Stimulated activated CD8-positive, alpha-beta memory T cell treated with anti-CD3 and anti-CD28 coated beads, Interleukin-12 subunit alpha, Interleukin-12 subunit beta, amount 100 ng/mL, for 4 hours (primary cell): ENCODE measurements at regions not wholly inside any gene's neighbourhood (a gene's known extent, or its start where the extent isn't known, plus 50 kb on each side); places are given as distances from the start of the nearest gene placed in this dataset.

Source experiments
- DNase-seq: peaks from one replicate; pipeline ENCODE4 v3.0.0-alpha.2; 2020; ENCODE audit warnings: low read depth

DNA sequence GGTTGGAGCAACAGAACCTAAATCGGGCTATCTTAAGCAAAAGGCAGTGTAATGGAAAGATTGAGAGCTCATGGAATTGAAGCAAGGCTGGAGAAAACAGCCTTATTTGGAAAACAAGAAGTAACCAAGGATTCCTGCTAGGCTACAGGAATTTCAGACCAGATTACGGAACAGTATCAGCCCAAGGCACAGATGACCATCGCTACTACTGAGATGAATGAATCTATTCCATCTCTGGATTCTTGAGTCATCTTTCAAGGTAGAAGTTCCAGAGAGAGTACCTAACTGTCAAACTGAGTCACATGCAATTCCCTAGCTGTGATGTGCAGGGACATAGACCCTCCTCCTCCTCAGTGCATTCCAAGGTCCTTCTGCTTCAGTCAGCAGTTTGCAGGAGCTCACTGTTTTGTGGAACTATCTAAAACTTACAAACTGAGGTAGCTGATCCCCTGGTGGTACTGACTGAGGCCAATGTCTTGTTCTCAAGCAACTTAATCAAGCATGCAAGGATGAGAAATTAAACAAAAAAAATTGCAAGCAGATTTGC lies 62.0 kb upstream of the SMLR1 start:
- no peak for DNase-seq

DNA sequence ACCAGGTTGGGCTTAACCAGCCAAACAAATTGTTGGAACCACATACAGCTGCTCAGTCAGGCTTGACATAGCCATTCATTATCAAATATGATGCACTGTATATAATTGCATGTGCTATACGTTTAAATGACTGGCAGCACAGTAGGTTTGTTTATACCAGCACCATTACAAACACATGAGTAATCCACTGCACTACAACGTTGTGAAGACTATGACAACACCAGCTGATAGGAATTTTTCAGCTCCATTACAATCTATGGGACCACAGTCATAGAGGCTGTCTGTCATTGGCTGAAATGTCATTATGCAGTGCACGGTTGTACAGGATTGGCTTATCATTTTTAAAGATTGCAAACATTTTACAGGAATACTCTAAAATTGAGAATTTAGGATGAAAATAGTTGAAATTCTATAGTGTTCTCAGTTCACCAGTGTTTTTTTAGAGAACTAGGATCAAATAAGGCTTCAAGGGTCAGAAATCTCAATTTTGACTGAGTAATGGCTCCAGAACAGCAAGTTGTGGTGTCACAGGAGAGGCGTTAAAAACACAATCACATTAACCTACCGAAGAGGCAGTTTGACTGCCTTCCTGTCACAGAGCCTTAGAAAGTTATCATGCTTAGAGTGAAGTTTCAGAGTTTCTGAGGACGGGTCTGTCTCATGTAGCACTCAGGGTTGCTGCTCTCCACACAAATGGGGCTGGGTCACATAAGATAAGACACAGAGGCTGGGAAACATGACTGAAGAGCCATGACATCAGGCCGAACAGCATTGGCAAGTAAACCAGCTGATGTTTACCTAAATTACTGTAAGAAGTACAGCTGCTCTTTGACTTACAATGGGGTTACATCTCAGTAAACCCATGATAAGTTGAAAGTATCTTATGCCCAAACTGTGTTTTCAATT lies 60.7 kb upstream of the SMLR1 start:
- no peak for DNase-seq

DNA sequence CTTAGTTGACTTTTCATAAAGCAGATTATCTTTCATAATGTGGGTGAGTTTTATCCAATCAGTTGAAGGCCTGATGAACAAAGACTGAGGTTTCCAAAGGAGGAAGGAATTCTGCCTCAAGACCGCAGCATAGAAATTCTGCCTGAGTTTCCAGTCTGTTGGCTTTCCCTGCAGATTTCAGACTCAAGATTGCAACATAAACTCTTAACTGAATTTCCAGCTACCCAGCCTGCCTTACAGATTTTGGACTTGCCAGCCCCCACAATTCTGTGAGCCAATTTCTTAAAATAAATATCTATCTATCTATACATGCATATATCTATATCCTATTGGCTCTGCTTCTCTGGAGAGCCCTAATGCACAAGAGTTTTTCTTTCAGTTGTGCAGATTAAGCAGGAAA lies 57.3 kb upstream of the SMLR1 start:
- no peak for DNase-seq

DNA sequence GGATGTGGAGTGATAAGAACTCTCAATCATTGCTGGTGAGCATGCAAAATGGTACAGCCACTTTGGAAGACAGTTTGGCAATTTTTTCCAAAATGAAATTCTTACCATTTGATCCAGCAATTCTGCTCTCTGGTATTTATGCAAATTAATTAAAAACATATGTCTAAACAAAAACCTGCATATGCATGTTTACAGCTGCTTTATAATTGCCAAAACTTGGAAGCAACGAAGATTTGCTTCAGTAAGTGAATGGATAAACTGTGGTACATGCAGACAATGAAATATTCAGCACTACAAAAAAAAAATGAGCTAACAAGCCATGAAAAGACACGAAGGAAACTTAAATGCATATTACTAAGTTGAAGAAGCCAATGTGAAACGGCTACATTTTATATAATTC lies 55.5 kb upstream of the SMLR1 start:
- no peak for DNase-seq

- no peak for DNase-seq
Observed at GRCh38 chr6:130773860-130774259, 53.3 kb upstream of the SMLR1 start.

DNA sequence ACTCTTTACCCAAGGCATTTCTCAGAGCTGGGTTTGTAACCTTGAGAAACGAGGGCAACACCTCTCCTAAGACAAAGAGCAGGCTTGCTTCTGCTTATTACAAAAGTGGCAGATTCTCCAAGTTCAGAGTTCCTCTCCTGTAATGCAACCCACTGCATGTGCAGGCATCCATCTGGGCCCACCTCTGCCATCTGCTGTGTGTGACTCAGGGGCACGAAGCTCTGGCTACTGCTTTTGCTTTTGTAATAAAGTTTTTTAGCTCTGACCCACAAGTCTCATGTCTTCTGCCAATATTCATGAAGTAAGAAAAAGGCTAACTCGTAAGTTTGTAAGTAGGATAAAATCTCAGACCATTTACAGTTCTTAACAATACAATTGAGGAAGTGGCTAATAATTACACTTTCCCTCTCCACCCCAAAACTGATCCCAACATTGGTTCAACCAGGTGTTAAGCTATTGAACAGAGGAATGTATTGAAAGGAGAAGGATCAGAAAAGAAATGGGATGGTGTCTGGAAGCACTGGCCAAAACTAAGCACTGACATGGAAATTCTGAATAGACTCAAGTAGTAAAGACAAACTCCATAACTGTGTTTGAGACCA lies 51.7 kb upstream of the SMLR1 start:
- DNase-seq: no peak

GRCh38 chr6:130776287-130776925 lies 50.8 kb upstream of the SMLR1 start:
- no peak for DNase-seq
